GM21717 (cell line): ENCODE measurements at regions not wholly inside any gene's neighbourhood (a gene's known extent, or its start where the extent isn't known, plus 50 kb on each side); places are given as distances from the start of the nearest gene placed in this dataset.
"Not testable (repeated sequence)": the region's sequence is repeated elsewhere in the genome, so short reads cannot be mapped to it uniquely, and the experiment has no call there.

Experiments used
- ATAC-seq: cut with Tn5 transposase; IDR thresholded peaks from one replicate; pipeline ENCODE4 v1.9.1; 2021; ENCODE audit warnings: mild to moderate bottlenecking, moderate library complexity; ENCODE audit not compliant: unreplicated experiment

DNA sequence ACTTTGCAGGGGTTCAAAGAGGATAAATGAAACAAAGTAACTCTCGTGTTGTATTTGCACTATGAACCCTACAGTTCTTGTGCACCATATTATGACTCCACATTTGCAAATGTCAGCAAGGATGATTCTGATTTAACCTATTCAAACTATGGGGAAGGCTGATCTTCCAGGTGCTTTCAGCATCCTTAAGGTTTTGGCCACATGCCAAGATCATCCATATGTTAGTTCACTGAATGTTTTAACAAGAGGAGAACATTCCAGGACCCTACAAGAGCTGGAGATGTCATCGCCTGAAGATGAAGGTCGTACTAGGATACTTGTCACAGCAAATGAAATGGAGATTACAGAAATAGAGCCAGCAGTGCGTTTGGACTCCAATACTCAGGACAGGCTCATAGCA is 114.2 kb downstream of the DHRS2 start:
- ATAC-seq: no peak

DNA sequence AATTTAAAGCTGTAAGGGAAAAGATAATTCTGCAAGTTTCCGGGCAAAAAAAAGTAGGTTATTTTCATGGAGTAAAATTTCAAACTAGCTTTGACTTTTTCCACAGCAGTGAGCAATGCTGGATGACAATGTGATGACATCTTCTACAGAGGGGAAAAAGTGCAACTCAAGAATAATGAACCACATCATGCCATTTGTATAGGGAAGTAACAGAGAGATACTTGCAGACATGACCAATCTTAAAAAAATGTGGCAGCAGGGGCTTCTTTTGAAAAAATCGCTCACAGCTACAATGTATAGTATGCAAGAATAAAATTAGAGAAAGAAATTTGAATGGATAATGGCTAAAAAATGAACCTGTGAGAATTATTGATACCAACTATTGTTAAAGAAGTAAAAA is 115.5 kb downstream of the DHRS2 start:
- ATAC-seq: no peak

DNA sequence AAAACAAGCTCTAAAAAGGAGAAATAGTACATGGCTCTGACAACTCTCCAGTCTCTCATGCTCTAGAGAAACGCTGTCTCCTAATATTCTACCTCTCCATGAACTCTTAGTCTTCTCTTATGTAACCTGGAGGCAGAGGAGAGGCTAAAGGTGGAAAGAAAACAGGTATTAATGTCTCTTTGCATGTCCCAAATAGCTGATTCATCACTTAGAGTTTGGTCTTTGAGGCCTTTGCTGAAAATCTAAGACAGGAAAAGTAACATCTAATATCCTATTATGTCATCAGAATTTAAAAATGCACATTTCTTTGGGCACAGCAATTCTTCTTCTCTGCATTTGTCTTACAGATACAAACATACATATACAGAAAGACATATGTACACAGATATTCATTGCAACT is 127.2 kb downstream of the DHRS2 start:
- ATAC-seq: no peak

DNA sequence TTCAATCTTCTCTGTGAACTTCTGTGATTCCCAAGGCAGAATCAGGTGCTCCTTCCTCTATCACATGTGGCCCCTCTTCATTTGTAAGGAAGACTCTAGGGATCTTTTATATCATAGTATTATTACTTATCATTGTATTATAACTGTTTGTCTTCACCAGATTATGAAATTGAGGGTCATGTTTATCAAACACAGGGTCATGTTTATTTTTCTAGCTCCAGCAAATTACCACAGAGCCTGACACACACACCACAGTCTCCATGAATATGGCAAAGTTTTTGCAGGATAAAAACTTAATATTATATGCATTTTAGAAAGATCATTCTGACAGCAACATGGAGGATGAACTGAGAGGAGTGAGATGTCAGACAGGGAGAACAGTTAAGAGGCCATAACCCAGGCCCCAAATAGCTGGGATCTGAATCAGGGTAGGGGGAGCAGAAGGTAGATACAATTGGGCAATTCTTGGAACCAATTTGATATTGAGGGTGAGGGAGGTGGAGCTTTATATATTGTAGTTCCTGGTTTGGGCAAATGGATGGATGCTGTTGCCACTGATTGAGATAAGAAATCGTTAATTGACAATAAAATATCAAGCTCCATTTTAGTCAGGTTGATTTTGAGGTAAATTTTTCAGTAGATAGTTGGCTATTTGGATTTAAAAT is 130.7 kb downstream of the DHRS2 start:
- no peak for ATAC-seq

DNA sequence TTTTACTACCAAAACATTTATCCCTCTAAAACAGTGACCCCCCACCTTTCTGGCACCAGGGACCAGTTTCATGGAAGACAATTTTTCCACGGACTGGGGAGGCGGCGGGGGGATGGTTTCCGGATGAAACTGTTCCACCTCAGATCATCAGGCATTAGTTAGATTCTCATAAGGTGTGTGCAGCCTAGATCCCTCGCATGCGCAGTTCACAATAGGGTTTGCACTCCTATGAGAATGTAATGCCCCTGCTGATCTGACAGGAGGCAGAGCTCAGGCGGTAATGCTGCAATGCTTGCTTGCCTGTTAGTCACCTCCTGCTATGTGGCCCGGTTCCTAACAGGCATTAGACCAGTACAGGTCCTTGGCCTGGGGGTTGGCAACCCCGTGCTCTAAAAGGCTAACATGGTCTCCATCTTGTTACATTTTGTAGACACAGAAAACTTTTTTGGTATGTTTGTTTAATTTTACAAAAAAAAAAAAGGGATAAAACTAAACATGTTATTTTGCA is 133.1 kb downstream of the DHRS2 start:
- not testable (repeated sequence) for ATAC-seq

DNA sequence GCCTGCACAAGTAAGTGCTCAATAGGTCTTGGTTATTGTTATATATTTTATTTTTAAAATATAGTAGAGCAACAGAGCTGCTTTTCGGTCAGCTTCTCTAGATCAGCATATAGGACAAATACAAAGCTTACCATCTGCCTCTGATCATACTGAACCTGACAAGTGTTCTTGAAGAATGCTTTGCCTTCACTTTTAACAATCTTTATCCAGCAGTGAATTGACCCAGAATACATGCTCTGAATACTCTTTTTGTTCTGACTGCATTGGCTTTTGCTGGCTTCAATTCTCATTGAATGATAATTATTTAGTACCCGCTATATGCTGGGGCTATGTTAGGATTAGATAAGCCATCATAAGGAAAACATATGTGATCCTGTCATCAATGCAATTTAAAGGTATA is 137.8 kb downstream of the DHRS2 start:
- no peak for ATAC-seq

DNA sequence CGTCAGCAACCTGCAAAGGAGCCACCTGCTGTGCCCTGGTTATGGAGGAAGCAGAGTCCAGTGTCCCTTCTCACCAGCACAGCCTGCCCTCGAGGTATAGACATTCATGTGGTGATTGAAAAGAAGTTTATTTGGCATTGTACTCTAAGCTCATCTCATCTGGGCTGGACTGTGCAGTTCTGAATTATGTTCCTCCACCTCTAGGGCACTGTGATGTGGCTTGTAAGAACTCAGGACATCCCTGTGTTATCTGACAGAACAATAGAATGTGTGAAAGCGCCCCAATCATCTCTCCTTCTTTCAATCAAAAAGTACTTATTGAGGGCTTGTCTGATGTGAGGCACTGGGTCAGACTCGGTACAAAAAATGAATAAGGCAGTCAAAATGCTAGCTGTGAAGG is 140.1 kb downstream of the DHRS2 start:
- no peak for ATAC-seq

DNA sequence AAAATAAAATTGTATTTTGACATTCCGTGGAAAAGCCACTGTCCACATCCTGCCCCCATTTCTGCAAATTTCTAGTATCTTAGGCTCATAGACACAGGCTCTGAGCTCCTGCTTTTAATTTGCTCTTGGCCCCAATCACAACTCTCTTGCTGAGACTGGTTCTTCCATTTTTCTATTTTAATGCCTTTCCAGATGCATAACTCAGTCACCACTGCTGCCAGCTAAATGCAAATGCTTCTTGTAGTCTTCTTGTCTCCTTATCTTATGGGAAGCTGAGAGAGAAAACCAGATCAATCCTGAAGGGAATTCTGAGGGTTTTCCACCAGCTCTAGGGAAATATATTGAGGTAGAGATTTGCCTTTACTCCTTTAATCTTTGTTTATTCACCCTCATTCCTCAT is 149.0 kb downstream of the DHRS2 start:
- ATAC-seq: no peak

DNA sequence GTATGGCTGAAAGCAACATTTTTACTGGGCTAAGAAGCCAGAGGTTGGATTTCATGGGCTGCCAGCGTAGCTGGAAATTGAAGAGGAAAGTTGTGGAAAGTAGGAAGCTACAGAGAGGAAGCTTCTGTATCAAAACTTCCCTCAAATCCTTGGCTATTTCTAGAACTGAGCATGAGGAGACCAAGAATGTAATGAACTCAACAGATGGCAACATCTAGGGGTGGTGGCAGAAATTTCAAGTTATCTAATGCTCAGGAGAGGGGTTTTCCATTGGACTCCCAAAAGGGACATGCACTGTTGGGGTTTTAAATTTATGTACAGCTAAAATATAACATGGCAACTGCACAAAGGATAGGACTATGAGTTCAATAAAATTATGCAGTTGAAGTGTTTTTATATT is 151.3 kb downstream of the DHRS2 start:
- no peak for ATAC-seq

DNA sequence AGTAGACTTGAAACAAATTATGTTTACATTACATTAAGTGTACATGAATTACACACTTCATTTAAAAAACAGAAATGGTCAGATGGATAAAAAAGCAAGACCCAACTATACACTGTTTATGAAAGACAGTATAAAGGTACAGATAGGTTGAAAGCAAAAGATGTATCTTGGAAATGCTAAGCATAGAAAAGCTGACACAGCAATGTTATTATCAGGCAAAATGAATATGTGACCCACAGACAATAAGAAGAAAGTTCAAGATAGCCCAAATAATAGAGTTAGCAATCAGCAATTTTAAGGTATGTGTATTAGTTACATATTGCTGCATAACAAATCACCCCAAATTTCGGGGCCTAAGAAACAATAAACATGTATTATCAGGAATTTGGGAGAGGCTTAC is 153.5 kb downstream of the DHRS2 start:
- ATAC-seq: no peak

DNA sequence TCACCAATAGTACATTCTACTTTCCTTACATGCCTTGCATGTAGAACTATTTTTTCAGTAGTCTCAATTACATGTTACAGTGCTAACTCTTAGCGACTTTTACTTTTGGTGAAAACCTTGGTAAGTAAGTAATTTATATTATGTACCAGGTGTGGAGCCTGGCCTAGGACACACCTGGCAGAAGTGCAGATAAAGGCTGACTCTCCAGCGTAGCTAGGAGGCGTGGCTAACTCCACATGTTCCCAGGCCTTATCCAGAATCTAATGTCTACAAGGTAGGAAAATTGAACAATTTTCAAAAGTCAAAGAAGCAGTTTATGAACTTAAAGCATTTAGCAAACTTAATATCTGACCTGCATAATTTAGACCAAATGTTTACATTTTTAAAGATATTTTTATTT is 157.4 kb downstream of the DHRS2 start:
- ATAC-seq: no peak

DNA sequence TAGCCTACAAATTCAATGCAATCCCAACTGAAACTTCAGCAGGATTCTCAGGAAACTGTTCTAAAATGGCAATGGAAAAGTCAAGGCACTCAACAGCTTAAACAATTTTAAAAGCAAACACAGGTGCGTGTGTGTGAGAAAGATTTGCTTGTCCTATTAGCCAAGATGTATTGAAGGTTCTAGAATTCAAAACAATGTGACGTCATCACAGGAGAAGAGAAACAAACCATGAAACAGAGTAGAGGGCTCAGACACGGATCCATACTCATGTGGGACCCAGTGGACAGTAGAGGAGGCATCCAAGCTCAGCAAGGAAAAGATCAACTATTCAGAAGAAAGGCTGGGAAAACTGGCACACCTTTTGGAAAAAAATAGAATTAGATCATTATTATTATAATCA is 152.8 kb upstream of the DHRS4 start:
- no peak for ATAC-seq

DNA sequence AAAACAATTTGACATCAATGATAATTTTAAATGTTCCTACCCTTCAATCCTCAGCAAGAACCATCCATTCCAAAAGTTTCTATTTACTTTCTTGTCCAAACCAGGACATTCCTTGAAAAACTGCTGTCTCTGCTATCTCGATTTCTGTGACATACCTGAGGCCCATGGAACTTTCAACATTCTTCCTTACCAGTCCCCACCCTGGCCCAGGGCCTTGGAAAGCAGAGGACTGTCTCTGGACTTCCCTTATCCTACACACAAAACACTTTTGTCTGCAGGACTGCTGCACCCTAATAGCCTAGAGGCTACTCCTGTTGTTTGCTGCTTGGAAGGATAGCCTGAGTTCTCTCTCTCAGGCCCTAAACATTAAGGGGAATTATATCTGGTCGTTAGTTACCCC is 151.8 kb upstream of the DHRS4 start:
- no peak for ATAC-seq

DNA sequence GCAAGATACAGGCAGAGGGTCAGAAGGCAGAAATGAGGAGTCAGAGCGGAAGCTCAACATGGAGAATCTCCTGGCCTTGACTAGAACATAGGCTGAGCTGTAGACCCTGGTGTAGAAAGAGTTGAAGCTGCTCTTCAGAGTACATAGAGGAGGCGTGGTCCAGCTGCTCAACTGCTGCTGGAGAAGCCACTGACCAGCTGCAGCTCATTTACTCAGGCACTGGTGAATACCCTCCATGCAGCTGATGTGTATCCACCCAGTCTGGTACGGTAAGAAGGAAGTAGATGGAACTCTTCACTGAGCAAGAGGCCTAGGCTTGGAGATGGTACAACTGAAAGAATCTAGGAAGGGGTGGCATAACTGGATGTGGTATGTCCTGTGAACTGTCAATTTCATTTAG is 148.8 kb upstream of the DHRS4 start:
- no peak for ATAC-seq

DNA sequence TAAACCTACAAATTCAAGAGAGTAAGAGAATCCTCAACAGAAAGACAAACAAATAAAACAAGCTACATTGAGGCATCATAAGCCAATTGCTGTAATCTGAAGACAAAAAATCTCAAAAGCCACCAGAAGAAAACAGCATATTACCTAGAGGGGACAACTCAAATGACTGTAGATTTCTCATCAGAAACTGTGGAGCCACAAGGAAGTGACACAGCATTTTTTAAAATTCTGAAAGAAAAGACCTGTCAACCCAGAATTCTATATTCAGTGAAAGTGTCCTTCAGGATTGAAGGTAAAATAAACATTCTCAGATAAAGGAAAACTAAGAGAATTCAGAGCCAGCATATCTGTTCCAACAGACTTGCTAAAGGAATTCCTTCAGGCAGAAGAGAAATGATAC is 147.8 kb upstream of the DHRS4 start:
- no peak for ATAC-seq

DNA sequence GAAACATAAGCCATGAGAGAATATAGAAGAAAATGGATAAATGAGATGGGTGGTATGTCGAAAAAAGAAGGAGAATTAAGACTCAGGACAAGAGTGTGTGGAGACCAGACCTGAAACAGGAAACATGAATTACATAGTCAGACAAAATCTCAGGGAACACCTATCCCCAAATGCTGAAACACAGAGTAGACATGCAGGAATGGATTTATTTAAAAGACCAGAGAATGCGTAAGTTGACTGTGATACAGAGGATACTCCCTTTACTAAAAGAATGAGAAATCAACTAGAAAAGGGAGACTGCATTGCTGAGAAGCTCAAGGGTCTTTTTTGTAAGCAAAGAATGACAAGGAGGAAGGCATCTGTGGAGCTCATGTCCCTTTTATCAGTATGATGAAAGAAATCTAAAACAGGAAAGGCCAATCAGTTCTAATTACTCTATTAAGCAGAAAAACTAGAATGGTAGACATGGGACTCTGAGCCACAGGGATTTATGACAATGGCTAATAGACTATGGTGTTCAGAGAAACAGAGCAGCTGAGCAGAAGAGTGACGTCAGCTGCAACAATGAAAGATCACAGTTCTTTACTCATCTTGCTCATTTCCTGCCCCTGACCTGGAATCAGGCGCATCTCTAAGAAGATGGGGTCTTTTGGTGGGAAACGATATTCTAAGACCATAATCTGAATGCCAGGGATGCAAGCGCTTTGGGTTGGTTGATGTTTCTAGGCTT is 138.9 kb upstream of the DHRS4 start:
- ATAC-seq: no peak

DNA sequence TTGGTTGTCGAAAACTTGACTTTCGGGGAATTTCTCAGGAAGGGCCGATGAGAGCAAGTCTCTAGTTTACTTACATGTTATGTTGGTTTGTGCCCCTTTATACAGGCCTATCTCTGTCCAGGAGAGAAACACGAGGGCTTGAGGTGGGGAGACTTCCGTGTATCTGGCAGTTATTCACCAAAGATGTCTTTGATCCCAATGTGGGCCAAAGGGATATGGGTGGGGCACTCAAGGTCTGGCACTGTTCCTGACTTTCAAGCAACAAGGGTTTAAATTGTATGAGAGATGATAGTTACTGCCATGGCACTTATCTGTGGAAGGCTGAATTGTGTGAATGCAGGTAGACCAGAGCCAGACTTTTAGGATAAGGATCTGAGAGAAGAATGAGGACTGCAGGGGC is 137.2 kb upstream of the DHRS4 start:
- no peak for ATAC-seq

DNA sequence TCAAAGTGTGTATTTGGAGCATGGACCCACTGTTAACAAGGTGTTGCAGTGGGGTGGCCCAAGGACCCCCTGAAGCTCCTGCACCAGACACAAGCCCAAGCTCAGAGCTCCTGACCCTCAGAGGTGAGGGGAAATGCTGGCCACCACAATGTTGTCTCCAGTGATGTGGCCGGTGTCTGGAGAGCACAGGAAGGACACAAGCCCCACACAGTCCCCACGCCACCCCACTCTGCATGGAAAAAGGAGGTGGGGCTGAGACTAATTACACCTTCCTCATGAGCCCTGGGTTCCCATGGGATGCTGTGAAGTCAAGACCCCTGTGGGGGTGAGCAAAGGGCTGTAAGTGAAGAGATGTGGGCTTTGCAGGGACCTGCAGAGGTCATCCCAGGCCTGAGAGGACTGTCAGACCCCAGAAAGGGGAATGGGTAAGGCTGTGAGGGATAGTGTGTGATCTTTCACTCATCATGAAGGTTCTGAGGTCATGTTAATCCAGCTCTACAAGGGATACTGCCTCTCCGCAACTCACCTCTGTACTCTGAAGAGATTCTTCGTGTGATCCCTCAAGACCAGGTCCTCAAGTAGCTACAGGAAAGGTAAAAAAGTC is 136.3 kb upstream of the DHRS4 start:
- ATAC-seq: no peak

DNA sequence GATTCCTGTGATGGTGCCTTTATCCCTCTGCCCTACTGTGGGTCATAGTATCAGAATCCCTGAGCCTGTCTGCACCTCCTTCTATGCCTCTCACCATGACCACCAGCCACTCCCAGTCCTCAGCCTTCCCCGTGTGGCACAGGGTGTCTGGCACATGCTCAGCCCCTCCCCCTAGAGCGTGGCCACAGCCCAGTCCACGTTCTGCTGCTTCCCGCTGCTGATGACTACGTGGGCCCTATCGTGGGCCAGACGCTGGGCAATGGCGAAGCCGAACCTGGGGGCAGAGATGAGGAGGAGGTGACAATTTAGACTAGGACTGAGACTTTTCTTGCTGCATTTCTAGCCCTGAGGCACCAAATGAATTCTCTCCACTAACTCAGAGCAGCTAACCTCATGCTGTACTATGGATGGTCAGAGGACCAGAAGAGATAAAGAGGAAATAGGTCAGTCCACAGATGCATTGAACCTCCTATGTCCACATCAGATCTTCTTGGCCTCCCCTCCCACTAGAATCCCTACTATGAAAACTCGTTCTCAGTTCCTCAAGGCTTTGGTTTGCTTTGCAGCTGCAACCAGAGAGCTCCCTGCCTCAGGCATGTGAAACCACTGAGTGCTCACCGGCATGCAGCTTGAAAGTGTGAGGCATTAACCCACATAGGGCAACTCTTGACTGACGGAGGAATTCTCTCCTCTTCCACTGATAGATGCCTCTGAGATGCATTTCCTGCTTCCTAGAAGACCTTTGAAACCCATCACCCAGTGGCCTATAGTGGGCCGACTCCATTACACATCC is 126.3 kb upstream of the DHRS4 start:
- no peak for ATAC-seq

DNA sequence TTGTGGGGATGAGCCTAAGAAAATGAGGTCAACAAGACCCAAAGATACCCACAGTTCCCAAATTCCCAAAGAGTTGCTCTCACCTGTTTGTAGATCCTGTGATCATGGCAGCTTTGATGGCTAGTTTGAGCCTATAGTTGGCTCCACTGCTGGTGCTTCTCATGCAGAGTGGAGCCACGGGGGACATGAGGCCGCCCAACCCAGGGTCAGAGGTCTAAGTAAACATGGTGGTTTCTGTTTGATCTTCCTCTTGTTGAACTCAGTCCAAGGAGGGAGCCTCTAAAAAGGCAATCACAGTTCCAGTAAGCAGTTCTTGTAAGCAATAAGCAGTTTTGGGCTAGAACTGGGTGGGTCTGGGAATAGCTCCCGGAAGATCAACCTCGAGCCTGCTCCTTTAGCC is 125.6 kb upstream of the DHRS4 start:
- no peak for ATAC-seq

DNA sequence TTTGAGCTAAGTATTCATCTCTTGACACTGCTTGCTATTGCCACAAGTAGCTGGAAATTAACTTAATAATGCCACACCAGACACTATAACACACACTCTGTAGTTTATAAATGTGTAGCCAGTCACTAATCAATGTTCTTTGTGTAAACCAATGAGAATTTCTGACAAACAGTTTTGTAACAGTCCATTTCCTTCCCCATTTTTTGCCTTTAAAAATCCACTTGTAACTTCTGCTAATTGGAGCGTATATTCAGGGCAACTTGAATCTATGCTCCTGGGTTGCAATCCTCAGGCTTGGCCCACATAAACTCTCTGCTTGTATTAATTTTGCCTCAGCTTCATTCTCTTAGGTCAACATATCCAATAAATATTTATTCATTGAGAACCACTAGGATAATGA is 125.0 kb upstream of the DHRS4 start:
- no peak for ATAC-seq
